Mammary epithelial cell (primary cell): ENCODE measurements at regions not wholly inside any gene's neighbourhood (a gene's known extent, or its start where the extent isn't known, plus 50 kb on each side); places are given as distances from the start of the nearest gene placed in this dataset.

Experiments
- CTCF ChIP-seq, 2 donors: IDR thresholded peaks in 1 of 2; conservative IDR thresholded peaks in 1 of 2; 2 replicates each; pipeline ENCODE4 v1.5.1; 2011 to 2012; ENCODE audit warnings: inconsistent platforms in 2 of 2, low read length in 2 of 2, mild to moderate bottlenecking in 2 of 2, control low read depth in 1 of 2, low read depth in 1 of 2; ENCODE audit not compliant: insufficient read depth in 1 of 2; ENCODE audit errors: extremely low read depth in 1 of 2
- EZH2 ChIP-seq: IDR thresholded peaks from 2 replicates; pipeline ENCODE4 v1.6.1; 2012; ENCODE audit warnings: low read length, inconsistent platforms, borderline replicate concordance

DNA sequence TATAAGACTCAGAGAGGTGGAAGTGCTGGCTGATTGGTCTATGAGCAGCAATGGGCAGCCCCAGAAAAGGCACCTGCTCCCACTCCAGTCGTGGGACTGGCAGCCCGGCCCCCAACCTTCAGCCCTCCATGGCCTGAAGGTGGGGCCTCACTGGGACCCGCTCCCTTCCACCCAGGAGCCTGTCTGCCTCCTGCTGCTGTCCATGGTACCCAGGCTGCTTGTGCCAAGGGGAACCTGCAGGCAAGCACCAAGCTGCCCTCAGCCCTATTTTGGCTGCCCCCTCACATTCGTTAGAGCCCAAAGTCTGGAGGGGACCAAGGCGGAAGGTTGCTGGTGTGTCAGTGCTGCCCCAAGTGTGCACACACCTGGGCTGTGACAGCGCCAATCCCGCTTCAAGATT lies 2304.9 kb downstream of the PCDH9 start:
- no peak for TF ChIP-seq CTCF (conservative IDR thresholded peaks at IDR 0.05 in 1 of 2, IDR thresholded peaks at IDR 0.05 in 1 of 2; ENCODE audit: extremely low read depth in 1 of 2, insufficient read depth in 1 of 2, low read depth in 1 of 2, low read length in 2 of 2)
- no peak for TF ChIP-seq EZH2
